Omental fat pad (tissue), 3 donors: ENCODE measurements at regions not wholly inside any gene's neighbourhood (a gene's known extent, or its start where the extent isn't known, plus 50 kb on each side); places are given as distances from the start of the nearest gene placed in this dataset.

Source experiments
- ATAC-seq: fragments of 150-250 bp; one replicate; pipeline ENCODE4 v1.9.1; 2016; ENCODE audit warnings: mild to moderate bottlenecking, moderate library complexity; ENCODE audit not compliant: low FRiP score
- DNase-seq: peaks from one replicate; pipeline ENCODE4 v3.0.0-alpha.2; 2019; ENCODE audit warnings: low spot score
- TF ChIP-seq, protein P1 (sequence below), 3 donors: fragments of 450-650 bp; IDR thresholded peaks; one replicate each; pipeline ENCODE4 v1.5.1; 2016 to 2017; ENCODE audit warnings: antibody characterized with exemption in 3 of 3, mild to moderate bottlenecking in 3 of 3, moderate library complexity in 2 of 3

DNA sequence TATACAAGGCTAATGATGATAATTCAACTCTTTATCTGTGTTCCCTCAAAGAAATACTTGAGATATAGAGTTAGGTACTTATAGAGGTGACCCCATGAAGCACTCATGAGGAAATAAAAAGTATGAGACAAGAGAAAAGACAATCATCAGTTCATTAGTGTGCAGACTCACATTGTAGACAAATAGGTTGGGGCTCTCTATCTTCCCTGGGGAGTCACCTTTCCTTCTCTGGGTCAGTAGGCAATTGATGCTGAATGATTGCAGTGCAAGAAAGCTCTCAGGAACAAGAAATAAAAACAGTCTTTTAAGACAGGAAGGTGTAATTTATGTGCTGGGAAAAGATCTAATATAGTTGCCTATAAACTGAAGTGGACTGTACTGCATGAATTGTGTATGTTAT lies 1357.6 kb upstream of the EPHA6 start:
- no peak for DNase-seq
- no peak for ATAC-seq
- TF ChIP-seq, protein P1, sequence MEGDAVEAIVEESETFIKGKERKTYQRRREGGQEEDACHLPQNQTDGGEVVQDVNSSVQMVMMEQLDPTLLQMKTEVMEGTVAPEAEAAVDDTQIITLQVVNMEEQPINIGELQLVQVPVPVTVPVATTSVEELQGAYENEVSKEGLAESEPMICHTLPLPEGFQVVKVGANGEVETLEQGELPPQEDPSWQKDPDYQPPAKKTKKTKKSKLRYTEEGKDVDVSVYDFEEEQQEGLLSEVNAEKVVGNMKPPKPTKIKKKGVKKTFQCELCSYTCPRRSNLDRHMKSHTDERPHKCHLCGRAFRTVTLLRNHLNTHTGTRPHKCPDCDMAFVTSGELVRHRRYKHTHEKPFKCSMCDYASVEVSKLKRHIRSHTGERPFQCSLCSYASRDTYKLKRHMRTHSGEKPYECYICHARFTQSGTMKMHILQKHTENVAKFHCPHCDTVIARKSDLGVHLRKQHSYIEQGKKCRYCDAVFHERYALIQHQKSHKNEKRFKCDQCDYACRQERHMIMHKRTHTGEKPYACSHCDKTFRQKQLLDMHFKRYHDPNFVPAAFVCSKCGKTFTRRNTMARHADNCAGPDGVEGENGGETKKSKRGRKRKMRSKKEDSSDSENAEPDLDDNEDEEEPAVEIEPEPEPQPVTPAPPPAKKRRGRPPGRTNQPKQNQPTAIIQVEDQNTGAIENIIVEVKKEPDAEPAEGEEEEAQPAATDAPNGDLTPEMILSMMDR (IDR thresholded peaks at IDR 0.05), result no peak

DNA sequence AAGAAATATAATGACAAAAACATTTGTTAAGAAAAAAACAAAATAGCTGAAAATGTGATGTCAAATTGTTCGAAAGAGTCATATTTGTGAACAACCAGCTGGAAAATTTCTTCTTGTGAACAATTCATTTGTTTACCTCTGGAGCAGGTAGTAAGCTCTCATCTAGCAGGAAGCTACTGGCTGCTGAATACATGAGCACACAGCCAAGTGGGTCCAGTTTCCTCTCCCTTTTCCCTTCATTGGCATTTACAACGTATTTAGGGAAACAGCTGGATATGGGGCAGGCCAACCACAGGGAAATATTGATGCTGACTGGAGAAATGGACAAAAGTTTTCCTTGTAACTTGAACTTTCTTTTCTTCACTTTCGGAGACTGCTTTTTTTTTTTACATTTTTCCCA lies 1354.7 kb upstream of the EPHA6 start:
- no peak for DNase-seq
- TF ChIP-seq, protein P1 (IDR thresholded peaks at IDR 0.05), result no peak
- ATAC-seq, result no peak

DNA sequence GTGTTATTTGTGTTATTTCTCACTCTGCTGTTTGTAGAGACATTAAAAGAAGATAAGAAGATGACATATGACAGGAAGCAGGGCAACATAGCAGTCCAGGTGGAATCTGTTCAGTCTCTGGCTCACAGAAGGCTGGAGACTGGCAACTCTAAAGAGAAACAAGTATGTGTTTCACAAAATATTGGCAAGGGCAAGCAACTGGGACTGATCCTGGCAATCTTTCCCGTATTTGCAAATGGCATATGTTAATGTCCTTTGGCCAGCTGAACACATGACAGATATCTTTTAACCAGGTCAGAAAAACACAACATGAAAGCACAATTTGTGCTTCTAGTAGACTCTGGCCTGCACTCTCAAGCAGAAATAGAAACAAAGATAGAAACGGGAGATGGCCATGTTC lies 1354.1 kb upstream of the EPHA6 start:
- no peak for DNase-seq
- no peak for ATAC-seq
- TF ChIP-seq, protein P1 (IDR thresholded peaks at IDR 0.05), result no peak

DNA sequence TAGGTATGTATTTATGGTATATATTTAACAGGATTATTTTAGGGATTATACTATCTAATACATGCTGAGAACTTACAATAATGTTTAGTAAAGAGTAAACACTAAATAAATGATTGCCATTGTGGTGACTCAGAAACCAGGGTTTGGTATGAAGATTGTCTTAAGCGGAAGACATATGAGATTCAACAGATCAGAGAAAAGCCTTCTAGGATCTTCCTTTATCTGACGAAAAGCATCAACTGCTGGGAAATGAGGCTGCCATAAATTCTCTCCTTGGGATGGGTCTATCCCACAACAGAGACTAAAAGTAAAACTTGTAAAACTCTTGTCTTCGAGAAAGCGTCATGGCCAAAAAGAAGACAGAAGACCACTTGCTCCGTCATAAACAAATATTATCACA lies 1352.2 kb upstream of the EPHA6 start:
- ATAC-seq, result no peak
- TF ChIP-seq, protein P1 (IDR thresholded peaks at IDR 0.05), result no peak
- DNase-seq, result no peak

DNA sequence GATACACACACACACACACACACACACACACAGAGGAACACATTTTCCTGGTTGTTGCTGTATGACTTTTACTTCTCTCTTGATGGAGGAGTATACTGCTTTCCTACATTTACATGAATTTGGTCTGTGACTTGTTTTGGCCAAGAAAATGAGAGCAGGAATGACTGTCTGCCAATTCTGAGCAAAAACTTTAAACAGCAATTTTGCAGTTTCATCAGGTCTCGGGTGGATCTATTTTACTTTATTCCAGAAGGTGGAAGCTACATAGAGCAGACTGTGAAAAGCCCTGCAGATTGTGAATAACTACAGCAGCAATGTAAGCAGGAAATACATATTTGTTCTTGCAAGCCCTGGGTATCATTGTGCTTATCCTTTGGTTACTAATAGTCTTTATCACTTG lies 1350.0 kb upstream of the EPHA6 start:
- ATAC-seq (no peak), DNase-seq (no peak)
- TF ChIP-seq, protein P1 (IDR thresholded peaks at IDR 0.05), result no peak

DNA sequence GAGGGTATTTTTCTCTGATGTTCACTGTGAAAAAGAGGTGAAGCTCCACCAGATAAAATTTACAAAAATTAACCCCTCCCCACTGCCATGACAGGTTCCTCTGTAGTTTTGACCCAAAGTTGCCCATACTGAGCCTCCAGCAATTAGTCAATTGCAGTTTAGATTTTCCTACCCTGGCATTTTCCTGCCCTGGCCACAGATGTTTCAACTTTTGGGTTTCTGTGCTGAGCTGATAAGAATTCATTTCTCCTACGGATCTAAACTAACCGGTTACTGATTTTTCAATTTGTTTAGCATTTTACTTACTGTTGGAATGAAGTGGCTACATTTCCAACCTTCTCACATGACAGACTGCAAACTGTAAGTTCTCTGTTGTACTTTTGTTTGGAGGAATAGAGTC lies 1346.1 kb upstream of the EPHA6 start:
- DNase-seq (no peak), ATAC-seq (no peak)
- TF ChIP-seq, protein P1 (IDR thresholded peaks at IDR 0.05), result no peak

DNA sequence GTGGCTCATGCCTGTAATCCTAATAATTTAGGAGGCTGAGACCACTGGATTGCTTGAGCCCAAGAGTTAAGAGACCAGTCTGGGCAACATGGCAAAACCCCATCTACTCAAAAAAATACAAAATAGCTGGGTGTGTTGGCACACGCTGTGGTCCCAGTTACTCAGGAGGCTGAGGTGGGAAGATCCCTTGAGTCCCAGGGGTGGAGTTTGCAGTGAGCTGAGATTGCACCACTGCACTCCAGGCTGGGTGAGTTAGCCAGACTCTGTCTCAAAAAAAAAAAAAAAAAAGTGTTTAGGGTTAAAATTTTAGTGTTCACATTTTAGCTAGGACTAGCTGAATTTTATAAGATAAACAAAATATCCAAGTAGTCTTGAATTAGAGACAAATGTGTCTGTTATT lies 1340.1 kb upstream of the EPHA6 start:
- no peak for DNase-seq
- no peak for ATAC-seq
- TF ChIP-seq, protein P1 (IDR thresholded peaks at IDR 0.05), result no peak
